ENCODE measurements at regions not wholly inside any gene's neighbourhood (a gene's known extent, or its start where the extent isn't known, plus 50 kb on each side); places are given as distances from the start of the nearest gene placed in this dataset.

DNA sequence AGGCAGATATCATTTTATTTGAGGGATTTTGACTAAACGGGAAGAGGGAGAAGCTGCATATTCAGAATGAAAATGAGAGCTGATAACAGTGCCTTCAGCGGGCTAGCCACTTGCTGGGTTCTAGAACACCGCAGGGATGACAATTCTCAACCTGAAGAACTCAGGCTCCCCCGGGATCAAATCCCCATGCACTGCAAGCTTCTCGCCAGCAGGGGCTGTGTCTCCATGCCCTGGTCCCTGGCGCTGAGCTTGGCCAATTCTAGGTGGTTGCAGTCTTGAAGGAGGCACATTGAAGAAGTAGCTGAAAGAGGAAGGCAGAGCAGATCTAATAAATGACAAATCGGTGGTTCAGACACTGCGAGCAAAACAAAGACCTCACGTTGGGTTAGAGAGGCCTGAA is 128.7 kb downstream of the UQCRFS1 start:
- in situ Hi-C loops (cut with MboI; ENCODE audit: low sequenced_read_pairs in 4 of 4), result no loop called here
- H3K9me3 ChIP-seq, result no peaks in the 10 kb centered on the region
- no peak overlapping the region for H3K27ac ChIP-seq
- peaks cover 0 to 3% of the 10 kb centered on the region in 2 donors for H3K4me1 ChIP-seq
- no peak for TF ChIP-seq POLR2A (IDR thresholded peaks at IDR 0.05)
- TF ChIP-seq, protein P1, sequence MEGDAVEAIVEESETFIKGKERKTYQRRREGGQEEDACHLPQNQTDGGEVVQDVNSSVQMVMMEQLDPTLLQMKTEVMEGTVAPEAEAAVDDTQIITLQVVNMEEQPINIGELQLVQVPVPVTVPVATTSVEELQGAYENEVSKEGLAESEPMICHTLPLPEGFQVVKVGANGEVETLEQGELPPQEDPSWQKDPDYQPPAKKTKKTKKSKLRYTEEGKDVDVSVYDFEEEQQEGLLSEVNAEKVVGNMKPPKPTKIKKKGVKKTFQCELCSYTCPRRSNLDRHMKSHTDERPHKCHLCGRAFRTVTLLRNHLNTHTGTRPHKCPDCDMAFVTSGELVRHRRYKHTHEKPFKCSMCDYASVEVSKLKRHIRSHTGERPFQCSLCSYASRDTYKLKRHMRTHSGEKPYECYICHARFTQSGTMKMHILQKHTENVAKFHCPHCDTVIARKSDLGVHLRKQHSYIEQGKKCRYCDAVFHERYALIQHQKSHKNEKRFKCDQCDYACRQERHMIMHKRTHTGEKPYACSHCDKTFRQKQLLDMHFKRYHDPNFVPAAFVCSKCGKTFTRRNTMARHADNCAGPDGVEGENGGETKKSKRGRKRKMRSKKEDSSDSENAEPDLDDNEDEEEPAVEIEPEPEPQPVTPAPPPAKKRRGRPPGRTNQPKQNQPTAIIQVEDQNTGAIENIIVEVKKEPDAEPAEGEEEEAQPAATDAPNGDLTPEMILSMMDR (IDR thresholded peaks at IDR 0.05 in 4 of 5, conservative IDR thresholded peaks at IDR 0.05 in 1 of 5), result peak in 1 of 5 experiments; percentile 11
- H3K27me3 ChIP-seq, result peaks cover 0 to 3% (median 0%) of the 10 kb centered on the region in 3 donors
- ATAC-seq (no peak), DNase-seq (no peak)
- H3K36me3 ChIP-seq, result no peaks in the 10 kb centered on the region
- intact Hi-C loops (cut with DNase I; ENCODE audit: low total_unique reads), result no loop called here
- H3K4me3 ChIP-seq, result no peak overlapping the region

DNA sequence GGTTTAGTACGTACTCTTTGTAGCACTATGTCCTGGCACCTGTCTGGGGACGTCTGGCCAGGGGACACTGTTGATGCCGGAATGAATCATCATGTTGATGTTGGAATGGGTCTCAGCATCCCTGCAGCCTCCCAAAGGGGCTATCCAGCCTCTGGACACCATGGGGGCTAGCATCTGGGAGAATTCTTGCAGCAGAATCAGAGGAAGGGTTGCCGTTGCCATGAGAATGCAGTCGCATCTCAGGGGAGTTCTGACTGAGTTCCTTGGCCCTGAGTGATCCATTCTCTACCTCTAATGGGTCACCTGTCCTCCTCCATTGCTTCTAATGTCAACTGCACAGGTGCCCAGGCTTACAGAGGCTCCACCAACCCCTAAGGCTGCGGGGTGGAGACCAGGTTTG is 129.1 kb downstream of the UQCRFS1 start:
- no peaks in the 10 kb centered on the region for H3K4me1 ChIP-seq
- in situ Hi-C loops (cut with MboI; ENCODE audit: low sequenced_read_pairs in 4 of 4), result no loop called here
- DNase-seq (no peak), ATAC-seq (no peak)
- H3K9me3 ChIP-seq, result no peaks in the 10 kb centered on the region
- no peak overlapping the region for H3K27ac ChIP-seq
- H3K4me3 ChIP-seq, result no peak overlapping the region
- intact Hi-C loops (cut with DNase I; ENCODE audit: low total_unique reads), result no loop called here
- no peak for TF ChIP-seq POLR2A (IDR thresholded peaks at IDR 0.05)
- TF ChIP-seq, protein P1 (IDR thresholded peaks at IDR 0.05 in 4 of 5, conservative IDR thresholded peaks at IDR 0.05 in 1 of 5), result no peak
- H3K36me3 ChIP-seq, result no peaks in the 10 kb centered on the region
- H3K27me3 ChIP-seq, result peaks cover 0 to 3% (median 0%) of the 10 kb centered on the region in 3 donors

DNA sequence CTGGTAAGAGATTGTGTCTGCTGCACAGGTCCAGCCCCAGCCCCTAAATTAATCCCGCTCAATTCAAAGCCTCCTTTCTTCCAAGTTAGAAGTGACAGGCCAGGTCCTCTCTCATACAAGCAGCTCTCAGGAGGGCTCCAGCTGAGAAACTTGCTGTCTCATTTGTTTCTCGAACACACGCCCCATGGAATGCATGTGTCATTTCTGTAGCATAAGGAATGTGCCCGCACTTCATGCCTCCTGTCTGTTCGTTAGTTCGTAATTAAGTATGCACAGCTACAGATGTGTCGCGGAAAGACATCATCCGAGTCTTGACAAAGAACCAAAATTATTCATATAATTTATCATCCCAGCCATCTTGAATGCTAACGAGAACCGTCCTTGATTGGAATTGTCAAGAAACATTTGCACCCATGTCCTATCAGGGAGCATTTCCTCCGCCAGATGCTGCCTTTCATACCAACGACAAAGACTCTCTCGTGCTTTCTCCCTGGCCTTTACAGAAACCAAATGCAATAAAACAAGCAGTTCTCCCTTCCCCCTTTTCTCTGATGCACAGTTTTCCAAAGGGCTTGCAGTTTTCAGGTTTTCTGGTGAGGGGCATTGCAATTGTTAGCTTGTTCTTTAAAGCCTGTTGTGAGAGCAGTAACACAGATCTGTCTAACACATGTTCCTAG is 133.5 kb downstream of the UQCRFS1 start:
- no peak for ATAC-seq
- DNase-seq, result no peak
- no peaks in the 10 kb centered on the region for H3K9me3 ChIP-seq
- intact Hi-C loops (cut with DNase I; ENCODE audit: low total_unique reads) (no loop called here), in situ Hi-C loops (cut with MboI; ENCODE audit: low sequenced_read_pairs in 4 of 4) (no loop called here)
- no peak overlapping the region for H3K27ac ChIP-seq
- TF ChIP-seq POLR2A (IDR thresholded peaks at IDR 0.05), result no peak
- TF ChIP-seq, protein P1 (IDR thresholded peaks at IDR 0.05 in 4 of 5, conservative IDR thresholded peaks at IDR 0.05 in 1 of 5), result no peak
- peaks cover 0 to 3% (median 0%) of the 10 kb centered on the region in 3 donors for H3K27me3 ChIP-seq
- H3K4me1 ChIP-seq, result no peaks in the 10 kb centered on the region
- H3K36me3 ChIP-seq, result no peaks in the 10 kb centered on the region
- no peak overlapping the region for H3K4me3 ChIP-seq

DNA sequence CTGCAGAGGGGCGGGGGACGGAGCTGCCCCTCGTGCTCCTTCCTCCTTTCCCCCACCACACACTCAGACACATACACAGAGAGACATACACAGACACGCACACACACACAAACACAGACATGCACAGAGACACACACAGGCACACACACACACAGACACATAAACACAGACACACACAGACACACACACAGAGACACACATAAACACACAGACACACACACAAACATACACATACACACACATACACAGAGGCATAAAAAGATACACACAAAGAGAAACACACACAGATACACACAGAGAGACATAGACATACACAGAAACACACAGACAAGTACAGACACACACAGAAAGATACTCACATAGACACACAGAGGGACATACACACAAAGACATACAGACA is 136.0 kb downstream of the UQCRFS1 start:
- H3K4me3 ChIP-seq, result no peak overlapping the region
- no peaks in the 10 kb centered on the region for H3K4me1 ChIP-seq
- ATAC-seq, result no peak
- H3K27ac ChIP-seq, result no peak overlapping the region
- peaks cover 0 to 3% (median 0%) of the 10 kb centered on the region in 3 donors for H3K27me3 ChIP-seq
- intact Hi-C loops (cut with DNase I; ENCODE audit: low total_unique reads), result no loop called here
- no peaks in the 10 kb centered on the region for H3K36me3 ChIP-seq
- no peak for DNase-seq
- in situ Hi-C loops (cut with MboI; ENCODE audit: low sequenced_read_pairs in 4 of 4), result no loop called here
- TF ChIP-seq, protein P1 (IDR thresholded peaks at IDR 0.05 in 4 of 5, conservative IDR thresholded peaks at IDR 0.05 in 1 of 5), result no peak
- no peak for TF ChIP-seq POLR2A (IDR thresholded peaks at IDR 0.05)
- no peaks in the 10 kb centered on the region for H3K9me3 ChIP-seq

DNA sequence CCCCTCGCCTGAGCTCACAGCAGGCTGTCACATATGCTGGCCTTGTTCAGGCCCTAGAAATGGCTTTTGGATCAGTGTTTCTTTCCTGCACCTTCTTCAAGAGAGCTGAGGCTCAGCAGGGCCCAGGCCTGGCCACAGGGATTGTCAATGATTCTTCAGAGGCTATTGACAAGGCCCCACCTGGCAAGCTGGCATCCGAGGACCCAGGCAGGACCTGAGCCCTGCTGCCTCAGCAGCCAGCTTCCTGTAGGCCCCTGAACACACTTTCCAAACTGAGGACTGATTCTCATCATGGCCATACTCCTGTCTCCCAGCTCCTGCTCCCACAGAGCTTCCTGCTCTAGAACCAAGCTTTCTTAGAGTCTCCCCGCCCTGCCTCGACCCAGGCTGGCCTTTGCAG is 136.8 kb downstream of the UQCRFS1 start:
- ATAC-seq, result no peak
- intact Hi-C loops (cut with DNase I; ENCODE audit: low total_unique reads), result no loop called here
- no peaks in the 10 kb centered on the region for H3K27me3 ChIP-seq

More for the DNA sequence above, 136.8 kb downstream of the UQCRFS1 start:
- Histone ChIP-seq H3K4me1 (no peaks in the 10 kb centered on the region), H3K9me3 (no peaks in the 10 kb centered on the region), H3K4me3 (no peak overlapping the region), H3K36me3 (no peaks in the 10 kb centered on the region), H3K27ac (no peak overlapping the region)
- no peak for DNase-seq
- TF ChIP-seq, protein P1 (IDR thresholded peaks at IDR 0.05 in 4 of 5, conservative IDR thresholded peaks at IDR 0.05 in 1 of 5), result no peak
- no peak for TF ChIP-seq POLR2A (IDR thresholded peaks at IDR 0.05)
- in situ Hi-C loops (cut with MboI; ENCODE audit: low sequenced_read_pairs in 4 of 4), result no loop called here

All from gastrocnemius medialis (tissue), 4 donors.